ENCODE measurements at regions not wholly inside any gene's neighbourhood (a gene's known extent, or its start where the extent isn't known, plus 50 kb on each side); places are given as distances from the start of the nearest gene placed in this dataset.

DNA sequence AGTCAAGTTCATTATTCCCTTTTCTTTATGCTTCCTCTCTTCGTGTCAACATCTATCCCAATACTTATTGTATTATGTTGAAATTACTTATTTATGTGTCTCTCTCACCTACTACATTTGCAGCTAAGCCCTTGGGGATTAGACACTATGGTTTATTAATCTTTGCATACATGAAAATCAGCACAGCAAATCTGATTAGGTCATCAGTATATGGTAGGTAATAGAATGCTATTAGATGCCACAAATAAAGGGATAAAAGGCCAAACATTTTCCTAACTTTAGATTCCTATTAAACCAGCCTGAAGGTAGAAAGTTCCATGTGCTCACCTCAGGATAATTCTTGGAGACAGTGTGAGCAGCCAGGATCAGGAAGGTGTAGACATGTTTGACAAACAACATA is 490.1 kb upstream of the MPDZ start:
- H3K36me3 ChIP-seq: no peaks in the 10 kb centered on the region
- no peaks in the 10 kb centered on the region for H3K4me1 ChIP-seq
- H3K9me3 ChIP-seq: no peaks in the 10 kb centered on the region
- DNase-seq (ENCODE audit: low spot score in 2 of 2): no peak
- H3K4me3 ChIP-seq: no peak overlapping the region
- intact Hi-C loops (cut with DNase I; ENCODE audit: low total_unique reads): no loop called here
- no peaks in the 10 kb centered on the region for H3K27me3 ChIP-seq
- H3K27ac ChIP-seq: no peak overlapping the region
- TF ChIP-seq POLR2AphosphoS5 (IDR thresholded peaks at IDR 0.05) (no peak), POLR2A (IDR thresholded peaks at IDR 0.05) (no peak)
- TF ChIP-seq, protein P1, sequence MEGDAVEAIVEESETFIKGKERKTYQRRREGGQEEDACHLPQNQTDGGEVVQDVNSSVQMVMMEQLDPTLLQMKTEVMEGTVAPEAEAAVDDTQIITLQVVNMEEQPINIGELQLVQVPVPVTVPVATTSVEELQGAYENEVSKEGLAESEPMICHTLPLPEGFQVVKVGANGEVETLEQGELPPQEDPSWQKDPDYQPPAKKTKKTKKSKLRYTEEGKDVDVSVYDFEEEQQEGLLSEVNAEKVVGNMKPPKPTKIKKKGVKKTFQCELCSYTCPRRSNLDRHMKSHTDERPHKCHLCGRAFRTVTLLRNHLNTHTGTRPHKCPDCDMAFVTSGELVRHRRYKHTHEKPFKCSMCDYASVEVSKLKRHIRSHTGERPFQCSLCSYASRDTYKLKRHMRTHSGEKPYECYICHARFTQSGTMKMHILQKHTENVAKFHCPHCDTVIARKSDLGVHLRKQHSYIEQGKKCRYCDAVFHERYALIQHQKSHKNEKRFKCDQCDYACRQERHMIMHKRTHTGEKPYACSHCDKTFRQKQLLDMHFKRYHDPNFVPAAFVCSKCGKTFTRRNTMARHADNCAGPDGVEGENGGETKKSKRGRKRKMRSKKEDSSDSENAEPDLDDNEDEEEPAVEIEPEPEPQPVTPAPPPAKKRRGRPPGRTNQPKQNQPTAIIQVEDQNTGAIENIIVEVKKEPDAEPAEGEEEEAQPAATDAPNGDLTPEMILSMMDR (IDR thresholded peaks at IDR 0.05): no peak

DNA sequence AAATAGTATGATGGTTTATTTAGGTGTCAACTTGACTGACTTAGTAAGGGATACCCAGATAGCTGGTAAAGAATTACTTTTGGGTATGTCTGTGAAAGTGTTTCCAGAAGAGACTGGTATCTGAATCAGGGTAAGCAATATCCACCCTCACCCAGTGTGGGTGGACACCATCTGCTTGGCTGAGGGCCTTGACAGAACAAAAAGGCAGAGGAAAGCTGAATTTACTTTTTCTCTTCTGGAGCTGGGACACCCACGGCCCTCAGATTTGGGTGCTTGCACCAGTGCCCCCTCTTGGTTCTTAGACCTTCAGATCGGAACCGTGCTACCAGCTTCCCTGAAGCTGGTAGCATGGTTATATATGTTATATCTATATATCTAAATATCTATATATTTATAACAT is 489.5 kb upstream of the MPDZ start:
- H3K27ac ChIP-seq: no peak overlapping the region
- no peak for DNase-seq (ENCODE audit: low spot score in 2 of 2)
- no peaks in the 10 kb centered on the region for H3K36me3 ChIP-seq
- TF ChIP-seq POLR2AphosphoS5 (IDR thresholded peaks at IDR 0.05): no peak
- TF ChIP-seq, protein P1 (IDR thresholded peaks at IDR 0.05): no peak
- TF ChIP-seq POLR2A (IDR thresholded peaks at IDR 0.05): no peak
- H3K9me3 ChIP-seq: no peaks in the 10 kb centered on the region
- intact Hi-C loops (cut with DNase I; ENCODE audit: low total_unique reads): no loop called here
- no peak overlapping the region for H3K4me3 ChIP-seq
- H3K27me3 ChIP-seq: no peaks in the 10 kb centered on the region
- no peaks in the 10 kb centered on the region for H3K4me1 ChIP-seq

DNA sequence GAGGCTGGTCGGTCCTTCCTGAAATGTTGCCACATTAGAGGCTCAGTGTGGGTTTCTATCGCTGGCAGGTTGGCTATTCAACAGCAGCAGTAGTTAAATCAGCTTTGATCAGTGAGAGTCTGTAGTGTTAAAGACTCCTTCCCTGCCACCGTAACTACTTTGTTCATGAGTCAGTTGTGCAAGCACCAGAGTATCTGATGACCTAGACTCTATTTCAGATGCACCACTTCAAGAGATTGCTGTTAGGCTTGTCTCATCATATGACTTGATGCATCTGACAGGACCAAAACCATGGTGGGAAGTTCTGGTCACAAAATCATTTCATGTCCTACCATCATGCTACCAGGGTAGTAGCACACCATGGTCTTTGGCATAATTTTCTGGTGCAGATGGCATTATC is 482.7 kb upstream of the MPDZ start:
- no peaks in the 10 kb centered on the region for H3K27me3 ChIP-seq
- no peak for DNase-seq (ENCODE audit: low spot score in 2 of 2)
- no peaks in the 10 kb centered on the region for H3K36me3 ChIP-seq
- TF ChIP-seq POLR2A (IDR thresholded peaks at IDR 0.05): no peak
- TF ChIP-seq POLR2AphosphoS5 (IDR thresholded peaks at IDR 0.05): no peak
- TF ChIP-seq, protein P1 (IDR thresholded peaks at IDR 0.05): no peak
- H3K9me3 ChIP-seq: no peaks in the 10 kb centered on the region
- H3K4me3 ChIP-seq: no peak overlapping the region
- H3K4me1 ChIP-seq: no peaks in the 10 kb centered on the region
- intact Hi-C loops (cut with DNase I; ENCODE audit: low total_unique reads): no loop called here
- H3K27ac ChIP-seq: no peak overlapping the region

DNA sequence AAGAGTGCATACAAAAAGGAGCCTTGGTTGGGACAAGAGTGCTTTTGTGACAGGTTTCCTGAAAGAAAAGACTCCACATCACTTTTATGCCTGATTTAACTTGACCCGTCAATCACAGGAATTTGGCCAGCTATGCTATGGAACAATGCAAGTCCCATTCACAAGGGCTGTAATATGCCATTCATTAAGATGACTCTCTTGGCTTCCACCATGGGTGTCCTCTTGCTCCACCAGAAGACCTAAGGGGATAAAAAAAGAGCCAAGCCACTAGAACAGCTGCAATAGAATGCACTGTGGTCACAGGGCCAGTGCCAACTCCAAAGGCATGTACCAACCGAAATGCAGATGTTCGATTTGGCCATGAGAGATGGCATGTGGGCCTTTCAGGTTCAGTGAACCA is 480.1 kb upstream of the MPDZ start:
- Histone ChIP-seq H3K4me1 (no peaks in the 10 kb centered on the region), H3K27ac (no peak overlapping the region), H3K36me3 (no peaks in the 10 kb centered on the region), H3K27me3 (no peaks in the 10 kb centered on the region), H3K9me3 (no peaks in the 10 kb centered on the region), H3K4me3 (no peak overlapping the region)
- DNase-seq (ENCODE audit: low spot score in 2 of 2): peak in 1 of 2 donors; percentile 25
- no peak for TF ChIP-seq POLR2A (IDR thresholded peaks at IDR 0.05)
- no peak for TF ChIP-seq POLR2AphosphoS5 (IDR thresholded peaks at IDR 0.05)
- TF ChIP-seq, protein P1 (IDR thresholded peaks at IDR 0.05): no peak
- intact Hi-C loops (cut with DNase I; ENCODE audit: low total_unique reads): no loop called here

DNA sequence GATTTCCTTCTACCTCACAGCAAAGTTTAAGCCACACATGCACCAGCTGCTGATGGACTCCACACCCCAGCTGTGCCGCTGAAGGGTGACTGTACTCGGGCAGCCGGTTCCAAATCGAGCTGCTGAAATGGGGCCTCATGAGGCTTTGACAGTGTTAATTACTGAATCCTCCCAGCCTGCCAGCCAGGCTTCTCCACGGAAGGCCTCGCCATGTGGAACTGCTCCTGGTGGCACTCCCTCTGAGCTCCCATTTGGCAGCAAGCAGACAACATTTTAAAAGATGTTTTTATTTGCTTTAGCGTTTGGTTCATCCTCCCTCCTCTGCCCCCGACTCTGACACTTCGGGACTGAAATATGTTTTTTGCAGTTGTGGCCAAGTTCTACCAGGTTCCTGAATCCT is 479.4 kb upstream of the MPDZ start:
- no peak for DNase-seq (ENCODE audit: low spot score in 2 of 2)

More for the DNA sequence above, 479.4 kb upstream of the MPDZ start:
- Histone ChIP-seq H3K4me1 (no peaks in the 10 kb centered on the region), H3K9me3 (no peaks in the 10 kb centered on the region), H3K27ac (no peak overlapping the region), H3K4me3 (no peak overlapping the region), H3K36me3 (no peaks in the 10 kb centered on the region), H3K27me3 (no peaks in the 10 kb centered on the region)
- TF ChIP-seq, protein P1 (IDR thresholded peaks at IDR 0.05): no peak
- no peak for TF ChIP-seq POLR2AphosphoS5 (IDR thresholded peaks at IDR 0.05)
- intact Hi-C loops (cut with DNase I; ENCODE audit: low total_unique reads): no loop called here
